M059J (cell line): ENCODE measurements at regions not wholly inside any gene's neighbourhood (a gene's known extent, or its start where the extent isn't known, plus 50 kb on each side); places are given as distances from the start of the nearest gene placed in this dataset.
"Not testable (repeated sequence)": the region's sequence is repeated elsewhere in the genome, so short reads cannot be mapped to it uniquely, and the experiment has no call there.

ENCODE experiments used
- DNase-seq: peaks from one replicate; pipeline ENCODE4 v3.0.0-alpha.2; 2012; ENCODE audit warnings: low read depth

- DNase-seq: no peak
Measured at GRCh38 chr3:20645340-20645739, 459.3 kb upstream of the SGO1 start.

GRCh38 chr3:20637729-20638128 lies 451.7 kb upstream of the SGO1 start:
- peak; percentile 43 for DNase-seq

GRCh38 chr3:20622304-20622703 lies 436.3 kb upstream of the SGO1 start:
- DNase-seq: peak; percentile 96

GRCh38 chr3:20618621-20619020 lies 432.6 kb upstream of the SGO1 start:
- DNase-seq: not testable (repeated sequence)

GRCh38 chr3:20618181-20618580 lies 432.2 kb upstream of the SGO1 start:
- DNase-seq: not testable (repeated sequence)

GRCh38 chr3:20615982-20616381 lies 430.0 kb upstream of the SGO1 start:
- not testable (repeated sequence) for DNase-seq

GRCh38 chr3:20608054-20608738 lies 422.2 kb upstream of the SGO1 start:
- DNase-seq: peak; percentile 40

GRCh38 chr3:20604659-20605058 lies 418.7 kb upstream of the SGO1 start:
- no peak for DNase-seq

GRCh38 chr3:20589275-20589674 lies 403.3 kb upstream of the SGO1 start:
- DNase-seq: no peak

- no peak for DNase-seq
Measured at GRCh38 chr3:20588781-20589180, 402.8 kb upstream of the SGO1 start.

- no peak for DNase-seq
Measured at GRCh38 chr3:20583648-20584047, 397.6 kb upstream of the SGO1 start.

GRCh38 chr3:20576228-20576627 lies 390.2 kb upstream of the SGO1 start:
- DNase-seq: no peak

- peak; percentile 46 for DNase-seq
Measured at GRCh38 chr3:20575146-20575545, 389.1 kb upstream of the SGO1 start.

- DNase-seq: peak; percentile 85
Measured at GRCh38 chr3:20574746-20575145, 388.7 kb upstream of the SGO1 start.

- DNase-seq: peak; percentile 50
Measured at GRCh38 chr3:20573175-20573574, 387.2 kb upstream of the SGO1 start.

GRCh38 chr3:20572473-20572872 lies 386.5 kb upstream of the SGO1 start:
- no peak for DNase-seq

GRCh38 chr3:20569310-20569709 lies 383.3 kb upstream of the SGO1 start:
- DNase-seq: no peak

GRCh38 chr3:20564966-20565365 lies 379.0 kb upstream of the SGO1 start:
- no peak for DNase-seq

GRCh38 chr3:20563985-20564384 lies 378.0 kb upstream of the SGO1 start:
- DNase-seq: no peak

GRCh38 chr3:20563251-20563650 lies 377.2 kb upstream of the SGO1 start:
- DNase-seq: peak; percentile 21

- no peak for DNase-seq
Measured at GRCh38 chr3:20561166-20561565, 375.2 kb upstream of the SGO1 start.

- DNase-seq: not testable (repeated sequence)
Measured at GRCh38 chr3:20560446-20560845, 374.4 kb upstream of the SGO1 start.

GRCh38 chr3:20558161-20558560 lies 372.2 kb upstream of the SGO1 start:
- no peak for DNase-seq

- no peak for DNase-seq
Measured at GRCh38 chr3:20556661-20557060, 370.7 kb upstream of the SGO1 start.
